Bronchial epithelial cell (primary cell): ENCODE measurements at regions not wholly inside any gene's neighbourhood (a gene's known extent, or its start where the extent isn't known, plus 50 kb on each side); places are given as distances from the start of the nearest gene placed in this dataset.
A peak's percentile ranks its signal among the peaks of the same experiment; 100 is the strongest.
"Not testable (repeated sequence)": the region's sequence is repeated elsewhere in the genome, so short reads cannot be mapped to it uniquely, and the experiment has no call there.

Experiments used
- DNase-seq: peaks from one replicate; pipeline ENCODE4 v3.0.0-alpha.2; 2010; ENCODE audit warnings: low read depth
- FAIRE-seq: peaks from 2 replicates; lab custom pipeline; 2011; peaks lifted over from hg19 to GRCh38; lab: Jason Lieb, UNC
- H3K27me3 ChIP-seq: 2 replicates; pipeline ENCODE4 v1.5.1; 2011; ENCODE audit warnings: low read length; ENCODE audit not compliant: control insufficient read depth, insufficient read depth
- H3K36me3 ChIP-seq: 2 replicates; pipeline ENCODE4 v1.5.1; 2011; ENCODE audit warnings: low read length; ENCODE audit not compliant: control insufficient read depth, insufficient read depth
- H3K4me3 ChIP-seq: 2 replicates; pipeline ENCODE4 v1.5.1; 2011; ENCODE audit warnings: mild to moderate bottlenecking, low read depth, low read length, control low read depth
- TF ChIP-seq, protein P1 (sequence below): IDR thresholded peaks from 2 replicates; pipeline ENCODE4 v1.5.1; 2011; ENCODE audit warnings: mild to moderate bottlenecking, moderate library complexity, low read length, control low read depth, inconsistent platforms; ENCODE audit not compliant: insufficient read depth, severe bottlenecking

GRCh38 chr3:40899286-40899712, 300.0 kb upstream of the CTNNB1 start:
- peak; percentile 96 for DNase-seq
- H3K4me3 ChIP-seq, result no peak overlapping the region
- H3K27me3 ChIP-seq, result no peaks in the 10 kb centered on the region
- FAIRE-seq, result no peak
- no peaks in the 10 kb centered on the region for H3K36me3 ChIP-seq
- TF ChIP-seq, protein P1, sequence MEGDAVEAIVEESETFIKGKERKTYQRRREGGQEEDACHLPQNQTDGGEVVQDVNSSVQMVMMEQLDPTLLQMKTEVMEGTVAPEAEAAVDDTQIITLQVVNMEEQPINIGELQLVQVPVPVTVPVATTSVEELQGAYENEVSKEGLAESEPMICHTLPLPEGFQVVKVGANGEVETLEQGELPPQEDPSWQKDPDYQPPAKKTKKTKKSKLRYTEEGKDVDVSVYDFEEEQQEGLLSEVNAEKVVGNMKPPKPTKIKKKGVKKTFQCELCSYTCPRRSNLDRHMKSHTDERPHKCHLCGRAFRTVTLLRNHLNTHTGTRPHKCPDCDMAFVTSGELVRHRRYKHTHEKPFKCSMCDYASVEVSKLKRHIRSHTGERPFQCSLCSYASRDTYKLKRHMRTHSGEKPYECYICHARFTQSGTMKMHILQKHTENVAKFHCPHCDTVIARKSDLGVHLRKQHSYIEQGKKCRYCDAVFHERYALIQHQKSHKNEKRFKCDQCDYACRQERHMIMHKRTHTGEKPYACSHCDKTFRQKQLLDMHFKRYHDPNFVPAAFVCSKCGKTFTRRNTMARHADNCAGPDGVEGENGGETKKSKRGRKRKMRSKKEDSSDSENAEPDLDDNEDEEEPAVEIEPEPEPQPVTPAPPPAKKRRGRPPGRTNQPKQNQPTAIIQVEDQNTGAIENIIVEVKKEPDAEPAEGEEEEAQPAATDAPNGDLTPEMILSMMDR, result no peak

GRCh38 chr3:40901298-40901697, 298.0 kb upstream of the CTNNB1 start:
- Histone ChIP-seq H3K27me3 (no peaks in the 10 kb centered on the region), H3K4me3 (no peak overlapping the region), H3K36me3 (no peaks in the 10 kb centered on the region)
- no peak for FAIRE-seq
- no peak for DNase-seq
- TF ChIP-seq, protein P1, result no peak

DNA sequence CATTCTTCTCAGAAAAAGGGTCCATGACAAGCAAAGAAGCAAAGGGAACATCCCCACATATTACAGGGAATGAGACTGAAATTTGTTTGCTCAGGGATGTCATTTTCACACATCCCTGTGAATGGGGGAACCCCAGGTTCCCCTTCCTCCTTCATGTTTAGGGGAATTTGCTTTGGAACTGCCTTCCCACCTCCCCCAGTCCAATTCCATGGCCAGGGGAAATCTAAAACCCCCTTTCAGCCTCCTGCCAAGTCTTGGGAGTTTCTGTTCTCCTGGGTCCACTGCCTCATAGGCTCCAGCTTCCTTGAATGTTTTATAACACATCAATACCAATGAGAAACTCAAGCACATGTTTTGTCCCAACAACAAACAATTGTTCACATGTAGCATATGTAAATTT, 297.5 kb upstream of the CTNNB1 start:
- DNase-seq (no peak), FAIRE-seq (no peak)
- H3K36me3 ChIP-seq, result no peaks in the 10 kb centered on the region
- H3K27me3 ChIP-seq, result no peaks in the 10 kb centered on the region
- no peak overlapping the region for H3K4me3 ChIP-seq
- TF ChIP-seq, protein P1, result no peak

DNA sequence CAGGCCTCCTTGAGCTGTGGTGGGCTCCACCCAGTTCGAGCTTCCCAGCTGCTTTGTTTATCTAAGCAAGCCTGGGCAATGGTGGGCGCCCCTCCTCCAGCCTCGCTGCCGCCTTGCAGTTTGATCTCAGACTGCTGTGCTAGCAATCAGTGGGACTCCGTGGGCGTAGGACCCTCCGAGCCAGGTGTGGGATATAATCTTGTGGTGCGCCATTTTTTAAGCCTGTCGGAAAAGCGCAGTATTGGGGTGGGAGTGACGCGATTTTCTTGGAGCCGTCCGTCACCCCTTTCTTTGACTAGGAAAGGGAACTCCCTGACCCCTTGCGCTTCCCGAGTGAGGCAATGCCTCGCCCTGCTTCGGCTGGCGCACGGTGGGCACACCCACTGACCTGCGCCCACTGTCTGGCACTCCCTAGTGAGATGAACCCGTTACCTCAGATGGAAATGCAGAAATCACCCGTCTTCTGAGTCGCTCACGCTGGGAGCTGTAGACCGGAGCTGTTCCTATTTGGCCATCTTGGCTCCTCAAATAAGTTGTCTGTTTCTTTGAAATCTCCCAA, 291.3 kb upstream of the CTNNB1 start:
- H3K4me3 ChIP-seq, H3K36me3 ChIP-seq, H3K27me3 ChIP-seq, DNase-seq, FAIRE-seq: not testable (repeated sequence)

- DNase-seq, result no peak
- no peak for FAIRE-seq
- TF ChIP-seq, protein P1, result no peak
- Histone ChIP-seq H3K4me3 (no peak overlapping the region), H3K27me3 (no peaks in the 10 kb centered on the region), H3K36me3 (no peaks in the 10 kb centered on the region)
These were observed 290.7 kb upstream of the CTNNB1 start for GRCh38 chr3:40908612-40909011.

GRCh38 chr3:40911264-40911663, 288.0 kb upstream of the CTNNB1 start:
- Histone ChIP-seq H3K27me3 (no peaks in the 10 kb centered on the region), H3K4me3 (no peak overlapping the region), H3K36me3 (no peaks in the 10 kb centered on the region)
- no peak for DNase-seq
- TF ChIP-seq, protein P1, result no peak
- no peak for FAIRE-seq
